Osteoblast (primary cell): ENCODE measurements at regions not wholly inside any gene's neighbourhood (a gene's known extent, or its start where the extent isn't known, plus 50 kb on each side); places are given as distances from the start of the nearest gene placed in this dataset.

Experiments
- DNase-seq: peaks from one replicate; pipeline ENCODE4 v3.0.0; 2011; ENCODE audit warnings: low spot score, mixed read lengths; ENCODE audit not compliant: insufficient read length; ENCODE audit errors: missing footprints
- H2AFZ ChIP-seq: 2 replicates; pipeline ENCODE4 v1.6.0; 2011; ENCODE audit warnings: mild to moderate bottlenecking, low read length
- H3K27ac ChIP-seq: 2 replicates; pipeline ENCODE4 v1.5.1; 2011; ENCODE audit warnings: mild to moderate bottlenecking, low read depth, low read length, moderate library complexity
- H3K27me3 ChIP-seq: 2 replicates; pipeline ENCODE4 v1.6.0; 2012; ENCODE audit warnings: mild to moderate bottlenecking, control low read depth, inconsistent platforms, low read length, moderate library complexity; ENCODE audit not compliant: insufficient read depth
- H3K36me3 ChIP-seq: 2 replicates; pipeline ENCODE4 v1.5.1; 2011; ENCODE audit warnings: mild to moderate bottlenecking, low read length, control low read depth, moderate library complexity; ENCODE audit not compliant: insufficient read depth
- H3K4me1 ChIP-seq: 2 replicates; pipeline ENCODE4 v1.5.1; 2011; ENCODE audit warnings: mild to moderate bottlenecking, low read length, control low read depth, moderate library complexity; ENCODE audit not compliant: insufficient read depth
- H3K4me2 ChIP-seq: 2 replicates; pipeline ENCODE4 v1.6.0; 2011; ENCODE audit warnings: mild to moderate bottlenecking, low read length; ENCODE audit not compliant: insufficient read depth
- H3K4me3 ChIP-seq: fragments of 200-600 bp; sonication (generic); 3 replicates; pipeline ENCODE4 v1.5.1; 2012; ENCODE audit warnings: mild to moderate bottlenecking, low read length, inconsistent platforms; ENCODE audit not compliant: insufficient read depth
- H3K79me2 ChIP-seq: 2 replicates; pipeline ENCODE4 v1.6.0; 2012; ENCODE audit warnings: mild to moderate bottlenecking, low read length, control low read depth, inconsistent platforms; ENCODE audit not compliant: insufficient read depth
- H3K9me3 ChIP-seq: 2 replicates; pipeline ENCODE4 v1.5.1; 2011; ENCODE audit warnings: low read depth, low read length, control low read depth
- H4K20me1 ChIP-seq: 2 replicates; pipeline ENCODE4 v1.6.0; 2012; ENCODE audit warnings: mild to moderate bottlenecking, low read length, control low read depth; ENCODE audit not compliant: insufficient read depth
- CTCF ChIP-seq: IDR thresholded peaks from 2 replicates; pipeline ENCODE4 v1.5.1; 2011; ENCODE audit warnings: mild to moderate bottlenecking, low read depth, low read length, moderate library complexity; ENCODE audit errors: extremely low read depth

DNA sequence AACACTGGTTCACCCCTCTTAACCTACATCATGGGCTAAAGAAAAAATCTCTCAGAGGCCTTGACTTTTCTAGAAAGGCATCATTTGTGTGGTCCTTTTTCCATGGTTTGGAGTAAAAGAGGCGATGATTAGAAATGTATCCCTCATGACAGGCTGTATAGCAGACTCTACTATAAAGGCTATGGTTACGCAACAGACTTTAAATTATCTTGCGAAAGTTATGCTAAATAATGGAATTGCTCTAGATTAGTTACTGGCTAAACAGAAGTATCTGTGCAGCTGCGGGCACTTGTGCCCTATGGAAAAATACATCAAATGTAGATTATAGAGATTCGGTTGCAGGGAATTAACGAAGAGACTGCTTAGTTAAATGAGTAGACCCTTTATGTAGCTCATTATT is 101.6 kb downstream of the TMEM47 start:
- no peak for TF ChIP-seq CTCF
- H3K9me3 ChIP-seq: no peaks in the 10 kb centered on the region
- no peaks in the 10 kb centered on the region for H3K27me3 ChIP-seq
- no peaks in the 10 kb centered on the region for H3K36me3 ChIP-seq
- no peaks in the 10 kb centered on the region for H3K79me2 ChIP-seq
- H4K20me1 ChIP-seq: no peaks in the 10 kb centered on the region
- no peak for DNase-seq
- no peak overlapping the region for H2AFZ ChIP-seq
- H3K27ac ChIP-seq: no peak overlapping the region
- no peak overlapping the region for H3K4me3 ChIP-seq
- H3K4me1 ChIP-seq: no peaks in the 10 kb centered on the region
- no peak overlapping the region for H3K4me2 ChIP-seq

DNA sequence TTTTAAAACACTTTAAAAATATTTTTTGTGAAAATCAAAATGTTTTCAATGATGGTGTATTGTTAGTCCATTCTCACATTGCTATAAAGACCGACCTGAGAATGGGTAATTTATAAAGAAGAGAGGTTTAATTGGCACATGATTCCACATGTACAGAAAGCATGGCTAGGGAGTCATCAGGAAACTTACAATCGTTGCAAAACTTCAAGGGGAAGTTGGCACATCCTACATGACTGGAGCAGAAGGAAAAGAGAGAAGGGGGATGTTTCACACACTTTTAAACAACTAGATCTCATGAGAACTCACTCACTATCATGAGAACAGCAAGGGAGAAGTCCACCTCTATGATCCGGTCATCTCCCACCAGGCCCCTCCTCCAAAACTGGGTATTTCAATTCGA is 110.7 kb downstream of the TMEM47 start:
- H3K9me3 ChIP-seq: no peaks in the 10 kb centered on the region
- no peaks in the 10 kb centered on the region for H3K4me1 ChIP-seq
- H3K27ac ChIP-seq: no peak overlapping the region
- H2AFZ ChIP-seq: no peak overlapping the region
- no peaks in the 10 kb centered on the region for H4K20me1 ChIP-seq
- no peak for DNase-seq
- no peak overlapping the region for H3K4me2 ChIP-seq
- TF ChIP-seq CTCF: no peak
- H3K36me3 ChIP-seq: no peaks in the 10 kb centered on the region
- H3K79me2 ChIP-seq: no peaks in the 10 kb centered on the region
- no peaks in the 10 kb centered on the region for H3K27me3 ChIP-seq
- H3K4me3 ChIP-seq: no peak overlapping the region

- DNase-seq: no peak
Measured at GRCh38 chrX:34528081-34528480, 129.0 kb downstream of the TMEM47 start.

DNA sequence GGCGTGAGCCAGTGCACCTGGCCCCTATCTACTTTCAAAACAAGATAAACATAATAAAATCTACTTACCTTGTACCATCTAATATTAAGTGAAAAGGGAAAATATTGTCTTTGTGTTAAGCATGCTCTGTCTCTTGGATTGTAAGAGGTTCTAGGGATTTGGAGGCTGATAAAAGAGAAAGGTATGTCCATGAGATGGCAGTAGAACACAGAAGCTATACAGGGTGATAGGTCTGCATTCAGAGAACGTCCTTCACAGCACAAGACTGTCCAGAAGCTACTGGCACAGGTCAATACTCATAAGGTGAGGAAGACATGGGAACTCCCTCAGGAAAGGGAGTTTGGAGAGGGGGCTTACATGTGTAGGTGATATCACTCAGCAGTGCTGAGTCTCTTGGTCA is 135.5 kb downstream of the TMEM47 start:
- Histone ChIP-seq H3K79me2 (no peaks in the 10 kb centered on the region), H4K20me1 (no peaks in the 10 kb centered on the region), H3K4me3 (no peak overlapping the region), H3K4me2 (no peak overlapping the region), H3K27ac (no peak overlapping the region), H3K9me3 (no peaks in the 10 kb centered on the region), H3K36me3 (no peaks in the 10 kb centered on the region), H3K27me3 (no peaks in the 10 kb centered on the region), H3K4me1 (no peaks in the 10 kb centered on the region), H2AFZ (no peak overlapping the region)
- no peak for DNase-seq
- no peak for TF ChIP-seq CTCF

More at GRCh38 chrX:34528081-34528480, 129.0 kb downstream of the TMEM47 start:
- Histone ChIP-seq H3K27me3 (no peaks in the 10 kb centered on the region), H3K27ac (no peak overlapping the region), H3K4me3 (no peak overlapping the region), H3K79me2 (no peaks in the 10 kb centered on the region), H4K20me1 (no peaks in the 10 kb centered on the region), H3K4me2 (no peak overlapping the region), H3K9me3 (no peaks in the 10 kb centered on the region), H3K4me1 (no peaks in the 10 kb centered on the region), H3K36me3 (no peaks in the 10 kb centered on the region), H2AFZ (no peak overlapping the region)
- TF ChIP-seq CTCF: no peak
